ENCODE measurements at regions not wholly inside any gene's neighbourhood (a gene's known extent, or its start where the extent isn't known, plus 50 kb on each side); places are given as distances from the start of the nearest gene placed in this dataset.

- no peak overlapping the region for H3K4me3 ChIP-seq (ENCODE audit: low read depth, low read length)
- TF ChIP-seq POLR2A (IDR thresholded peaks at IDR 0.05; ENCODE audit: extremely low read depth, insufficient read length): no peak
- no peak for TF ChIP-seq MYC (IDR thresholded peaks at IDR 0.05; ENCODE audit: low read depth, low read length)
- no peak for TF ChIP-seq CTCF (IDR thresholded peaks at IDR 0.05; ENCODE audit: low read depth, low read length)
- no peak for TF ChIP-seq MAX (IDR thresholded peaks at IDR 0.05; ENCODE audit: low read depth, low read length)
- DNase-seq (ENCODE audit: low read depth): no peak
These were observed 310.1 kb downstream of the PLK2 start for GRCh38 chr5:58149746-58150145.

- no peak for DNase-seq (ENCODE audit: low read depth)
- no peak overlapping the region for H3K4me3 ChIP-seq (ENCODE audit: low read depth, low read length)
- no peak for TF ChIP-seq MAX (IDR thresholded peaks at IDR 0.05; ENCODE audit: low read depth, low read length)
- no peak for TF ChIP-seq MYC (IDR thresholded peaks at IDR 0.05; ENCODE audit: low read depth, low read length)
- TF ChIP-seq POLR2A (IDR thresholded peaks at IDR 0.05; ENCODE audit: extremely low read depth, insufficient read length): no peak
- TF ChIP-seq CTCF (IDR thresholded peaks at IDR 0.05; ENCODE audit: low read depth, low read length): no peak
These were observed 310.5 kb downstream of the PLK2 start for GRCh38 chr5:58149345-58149744.

GRCh38 chr5:58148254-58148775 lies 311.6 kb downstream of the PLK2 start:
- DNase-seq (ENCODE audit: low read depth): no peak
- TF ChIP-seq MYC (IDR thresholded peaks at IDR 0.05; ENCODE audit: low read depth, low read length) (no peak), CTCF (IDR thresholded peaks at IDR 0.05; ENCODE audit: low read depth, low read length) (no peak), MAX (IDR thresholded peaks at IDR 0.05; ENCODE audit: low read depth, low read length) (no peak), POLR2A (IDR thresholded peaks at IDR 0.05; ENCODE audit: extremely low read depth, insufficient read length) (no peak)
- H3K4me3 ChIP-seq (ENCODE audit: low read depth, low read length): no peak overlapping the region

GRCh38 chr5:58145397-58145934 lies 314.4 kb downstream of the PLK2 start:
- no peak overlapping the region for H3K4me3 ChIP-seq (ENCODE audit: low read depth, low read length)
- no peak for DNase-seq (ENCODE audit: low read depth)
- no peak for TF ChIP-seq MAX (IDR thresholded peaks at IDR 0.05; ENCODE audit: low read depth, low read length)
- TF ChIP-seq POLR2A (IDR thresholded peaks at IDR 0.05; ENCODE audit: extremely low read depth, insufficient read length): no peak
- TF ChIP-seq MYC (IDR thresholded peaks at IDR 0.05; ENCODE audit: low read depth, low read length): no peak
- no peak for TF ChIP-seq CTCF (IDR thresholded peaks at IDR 0.05; ENCODE audit: low read depth, low read length)

- no peak overlapping the region for H3K4me3 ChIP-seq (ENCODE audit: low read depth, low read length)
- no peak for DNase-seq (ENCODE audit: low read depth)
- TF ChIP-seq CTCF (IDR thresholded peaks at IDR 0.05; ENCODE audit: low read depth, low read length) (no peak), POLR2A (IDR thresholded peaks at IDR 0.05; ENCODE audit: extremely low read depth, insufficient read length) (no peak), MAX (IDR thresholded peaks at IDR 0.05; ENCODE audit: low read depth, low read length) (no peak), MYC (IDR thresholded peaks at IDR 0.05; ENCODE audit: low read depth, low read length) (no peak)
These were observed 316.2 kb downstream of the PLK2 start for GRCh38 chr5:58143727-58144126.
